ENCODE measurements at regions not wholly inside any gene's neighbourhood (a gene's known extent, or its start where the extent isn't known, plus 50 kb on each side); places are given as distances from the start of the nearest gene placed in this dataset.
"Not testable (repeated sequence)": the region's sequence is repeated elsewhere in the genome, so short reads cannot be mapped to it uniquely, and the experiment has no call there.

DNA sequence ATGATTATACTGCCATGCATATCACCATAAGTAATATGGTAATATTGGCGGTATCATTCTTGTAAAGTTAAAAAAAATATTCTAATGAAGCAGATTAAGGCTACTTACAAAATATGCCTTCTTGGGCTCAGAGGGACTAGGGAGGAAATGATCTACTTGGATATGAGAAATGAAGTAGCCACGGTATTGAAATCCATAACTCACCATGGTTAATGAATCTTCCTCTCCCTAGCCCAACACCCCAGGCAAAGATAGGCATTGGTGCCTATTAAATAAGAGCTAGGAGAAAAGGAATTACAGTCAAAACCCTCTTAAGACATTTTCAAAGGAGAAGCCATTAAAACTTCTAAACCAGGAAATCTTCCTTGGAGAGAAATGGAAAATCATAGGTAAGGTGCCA, 280.5 kb downstream of the TFAP2B start:
- H3K27ac ChIP-seq, result no peak overlapping the region
- H3K36me3 ChIP-seq, result no peaks in the 10 kb centered on the region
- H3K9me3 ChIP-seq (replicated peaks), result no peaks in the 10 kb centered on the region
- no peaks in the 10 kb centered on the region for H3K4me1 ChIP-seq
- H3K4me3 ChIP-seq, result no peak overlapping the region
- DNase-seq, result no peak
- H3K27me3 ChIP-seq, result no peaks in the 10 kb centered on the region

DNA sequence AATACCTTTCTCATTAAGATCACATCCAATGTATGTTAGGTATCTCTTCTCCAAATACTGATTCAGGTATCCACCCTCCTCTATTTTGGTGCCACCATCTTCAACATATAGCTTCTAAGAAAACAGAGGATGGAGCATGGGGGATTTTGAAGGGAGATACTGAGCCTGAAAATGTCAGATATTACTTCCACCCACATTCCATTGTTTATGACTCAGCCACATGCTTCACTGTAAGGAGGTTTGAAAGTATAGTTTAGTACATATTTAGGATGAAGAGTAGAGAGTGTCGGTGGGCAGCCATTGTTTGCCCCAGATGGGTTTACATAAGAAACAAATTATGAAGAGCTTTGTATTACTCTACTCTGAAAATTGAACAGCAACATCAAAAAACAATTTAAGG, 286.7 kb downstream of the TFAP2B start:
- no peak overlapping the region for H3K27ac ChIP-seq
- H3K4me3 ChIP-seq, result no peak overlapping the region
- H3K36me3 ChIP-seq, result no peaks in the 10 kb centered on the region
- H3K27me3 ChIP-seq, result no peaks in the 10 kb centered on the region
- peaks cover 16% of the 10 kb centered on the region for H3K4me1 ChIP-seq
- no peaks in the 10 kb centered on the region for H3K9me3 ChIP-seq (replicated peaks)
- no peak for DNase-seq

DNA sequence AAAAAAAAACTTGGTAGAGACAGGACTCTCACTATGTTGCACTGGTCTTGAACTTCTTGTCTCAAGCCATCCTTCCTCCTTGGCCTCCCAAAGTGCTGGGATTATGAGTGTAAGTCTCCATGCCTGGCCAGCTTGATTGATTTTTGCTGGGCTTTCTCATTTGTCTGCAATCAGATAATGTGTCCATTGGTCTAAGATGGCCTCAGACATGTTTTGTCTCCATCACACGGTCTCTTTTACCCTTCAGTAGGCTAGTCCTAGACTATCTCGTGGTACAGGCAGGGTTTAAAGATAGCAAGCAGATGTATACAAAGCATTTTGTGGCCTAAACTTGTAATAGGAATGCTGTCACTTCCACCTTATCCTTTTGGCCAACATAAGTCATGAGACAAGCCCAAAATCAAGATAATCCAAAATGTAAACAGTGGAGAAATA, 289.1 kb downstream of the TFAP2B start:
- H3K36me3 ChIP-seq, result no peaks in the 10 kb centered on the region
- H3K9me3 ChIP-seq (replicated peaks), result no peaks in the 10 kb centered on the region
- peak in 1 of 2 experiments; percentile 14 for DNase-seq
- H3K4me3 ChIP-seq, result no peak overlapping the region
- no peaks in the 10 kb centered on the region for H3K27me3 ChIP-seq
- peaks cover 16% of the 10 kb centered on the region for H3K4me1 ChIP-seq
- H3K27ac ChIP-seq, result peak overlapping the region; percentile 46; the same call in 1 of the 2 replicates

DNA sequence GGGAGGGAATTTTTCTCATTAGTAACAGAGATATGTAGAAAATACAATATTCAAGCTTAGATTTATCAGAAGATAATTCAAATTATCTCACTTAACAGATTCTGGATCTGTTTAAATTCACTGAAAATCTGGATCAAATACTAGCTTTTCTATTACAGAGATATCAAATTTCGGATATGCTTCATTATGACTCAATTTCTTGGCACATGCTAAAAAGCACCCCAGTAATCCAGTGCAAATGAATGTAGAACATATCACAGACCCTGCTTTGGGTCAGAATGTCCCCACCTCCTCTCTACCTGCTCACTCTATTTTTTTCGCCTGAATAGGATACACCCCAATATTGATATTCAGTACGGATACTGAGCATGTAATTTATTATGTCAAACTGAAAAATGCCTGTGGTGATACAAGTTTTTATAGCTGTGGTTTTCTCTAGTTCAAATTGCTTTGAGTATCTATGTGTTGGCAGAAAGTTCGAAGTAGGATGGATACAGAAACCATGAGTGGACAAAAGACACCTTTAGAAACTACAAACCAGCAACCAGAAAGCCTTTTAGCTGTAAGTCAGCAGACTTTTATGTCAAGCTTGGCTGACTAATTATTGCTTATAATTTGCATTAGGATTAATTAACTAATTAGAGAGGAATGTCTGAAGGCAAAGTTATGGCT, 290.0 kb downstream of the TFAP2B start:
- H3K27ac ChIP-seq, result peak overlapping the region; percentile 46
- DNase-seq, result peak in 1 of 2 experiments; percentile 24
- H3K9me3 ChIP-seq (replicated peaks), result no peaks in the 10 kb centered on the region
- peaks cover 16% of the 10 kb centered on the region for H3K4me1 ChIP-seq
- H3K27me3 ChIP-seq, result no peaks in the 10 kb centered on the region
- no peak overlapping the region for H3K4me3 ChIP-seq
- H3K36me3 ChIP-seq, result no peaks in the 10 kb centered on the region

DNA sequence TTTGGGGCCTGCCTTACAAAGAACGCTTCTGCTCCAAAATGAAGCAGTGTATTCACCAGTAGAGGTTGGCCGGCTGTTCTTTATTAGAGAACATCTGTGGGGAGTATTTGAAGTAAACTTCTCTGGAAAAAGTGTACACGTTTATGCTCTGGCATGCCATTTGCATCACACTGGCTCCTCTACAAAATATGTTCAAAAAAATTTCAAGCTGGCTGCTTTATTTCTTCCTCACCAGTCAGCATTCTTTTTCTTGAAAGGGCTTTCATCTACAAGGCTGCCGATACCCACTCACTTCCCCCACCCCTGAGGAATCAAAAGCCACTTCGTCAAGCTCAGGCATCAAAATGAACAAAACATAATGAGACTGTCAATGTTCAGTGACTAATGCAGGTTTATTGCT, 294.1 kb downstream of the TFAP2B start:
- H3K27me3 ChIP-seq, result no peaks in the 10 kb centered on the region
- H3K4me1 ChIP-seq, result peaks cover 16% of the 10 kb centered on the region
- H3K27ac ChIP-seq, result no peak overlapping the region
- DNase-seq, result no peak
- H3K9me3 ChIP-seq (replicated peaks), result no peaks in the 10 kb centered on the region
- no peak overlapping the region for H3K4me3 ChIP-seq
- no peaks in the 10 kb centered on the region for H3K36me3 ChIP-seq

DNA sequence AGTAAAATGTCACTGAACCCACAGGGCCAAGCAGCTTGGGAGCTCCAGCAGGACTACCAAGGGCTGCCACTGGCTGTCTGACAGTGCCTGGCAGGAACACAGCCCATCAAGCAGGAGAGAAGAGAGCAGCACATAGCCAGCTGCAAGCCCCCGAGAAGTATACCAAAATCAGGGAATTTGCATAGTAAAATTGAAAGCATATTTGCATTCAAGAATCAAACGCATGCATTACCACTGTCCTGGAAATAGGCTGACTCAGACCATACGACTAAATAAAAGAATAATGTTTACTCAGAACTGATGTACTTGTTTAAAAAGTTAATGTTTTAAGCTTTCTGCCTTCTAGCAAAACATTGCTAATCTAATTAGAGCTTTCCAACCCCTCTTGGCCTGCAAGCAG, 298.1 kb downstream of the TFAP2B start:
- Histone ChIP-seq H3K4me1 (no peaks in the 10 kb centered on the region), H3K27ac (no peak overlapping the region), H3K9me3 (replicated peaks) (no peaks in the 10 kb centered on the region), H3K27me3 (no peaks in the 10 kb centered on the region), H3K36me3 (no peaks in the 10 kb centered on the region), H3K4me3 (no peak overlapping the region)
- no peak for DNase-seq

DNA sequence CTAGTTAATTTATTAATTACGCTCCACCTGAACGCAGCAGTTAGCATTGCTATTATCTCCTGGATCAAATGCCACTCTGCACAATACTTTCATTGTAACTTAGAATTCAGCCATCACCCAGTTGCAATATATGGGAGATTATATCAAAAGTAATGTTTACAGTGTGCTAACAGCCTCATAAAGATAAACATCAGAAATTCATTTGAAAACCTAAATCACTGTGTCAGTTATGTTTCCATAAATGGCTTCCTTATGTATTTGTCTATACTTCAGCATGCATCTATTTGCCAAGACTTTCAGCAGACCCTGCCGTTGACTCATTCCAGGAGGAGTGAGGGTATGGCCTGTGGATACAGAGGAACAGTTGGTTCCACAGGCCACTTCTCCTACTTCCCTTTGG, 300.1 kb downstream of the TFAP2B start:
- Histone ChIP-seq H3K27me3 (no peaks in the 10 kb centered on the region), H3K4me3 (no peak overlapping the region), H3K36me3 (no peaks in the 10 kb centered on the region), H3K4me1 (no peaks in the 10 kb centered on the region), H3K27ac (no peak overlapping the region), H3K9me3 (replicated peaks) (no peaks in the 10 kb centered on the region)
- no peak for DNase-seq

DNA sequence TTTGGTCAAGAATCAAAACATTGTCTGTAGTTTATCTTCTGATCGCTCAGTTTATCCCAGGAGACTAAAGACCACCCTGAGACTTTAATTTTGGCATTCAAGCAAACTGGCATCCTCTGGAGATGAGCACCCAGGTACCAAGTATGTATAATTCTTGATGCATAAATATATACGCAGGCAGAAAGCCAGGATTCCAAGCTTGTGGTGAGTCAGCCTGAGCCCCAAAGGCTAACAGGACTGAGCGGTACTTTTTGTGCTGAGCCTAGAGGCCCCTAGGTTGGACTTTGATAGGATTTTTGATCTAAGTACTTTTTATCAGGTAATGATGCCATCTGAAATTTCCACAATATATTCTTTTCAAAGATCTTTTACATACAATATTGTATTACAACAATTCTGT, 301.3 kb downstream of the TFAP2B start:
- Histone ChIP-seq H3K9me3 (replicated peaks) (no peaks in the 10 kb centered on the region), H3K27me3 (no peaks in the 10 kb centered on the region), H3K4me1 (no peaks in the 10 kb centered on the region), H3K27ac (no peak overlapping the region), H3K4me3 (no peak overlapping the region), H3K36me3 (no peaks in the 10 kb centered on the region)
- DNase-seq, result no peak

DNA sequence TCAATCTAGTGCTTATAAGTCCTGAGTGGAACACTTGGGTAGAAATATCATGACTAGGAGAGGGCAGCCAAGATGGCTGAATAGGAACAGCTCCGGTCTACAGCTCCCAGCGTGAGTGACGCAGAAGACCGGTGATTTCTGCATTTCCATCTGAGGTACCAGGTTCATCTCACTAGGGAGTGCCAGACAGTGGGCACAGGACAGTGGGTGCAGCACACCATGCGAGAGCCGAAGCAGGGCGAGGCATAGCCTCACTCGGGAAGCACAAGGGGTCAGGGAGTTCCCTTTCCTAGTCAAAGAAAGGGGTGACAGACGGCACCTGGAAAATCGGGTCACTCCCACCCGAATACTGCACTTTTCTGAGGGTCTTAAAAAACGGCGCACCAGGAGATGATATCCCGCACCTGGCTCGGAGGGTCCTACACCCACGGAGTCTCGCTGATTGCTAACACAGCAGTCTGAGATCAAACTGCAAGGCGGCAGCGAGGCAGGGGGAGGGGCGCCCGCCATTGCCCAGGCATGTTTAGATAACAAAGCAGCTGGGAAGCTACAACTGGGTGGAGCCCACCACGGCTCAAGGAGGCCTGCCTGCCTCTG, 302.8 kb downstream of the TFAP2B start:
- H3K27me3 ChIP-seq; H3K36me3 ChIP-seq; H3K4me3 ChIP-seq; H3K9me3 ChIP-seq (replicated peaks); DNase-seq; H3K4me1 ChIP-seq; H3K27ac ChIP-seq: not testable (repeated sequence)

DNA sequence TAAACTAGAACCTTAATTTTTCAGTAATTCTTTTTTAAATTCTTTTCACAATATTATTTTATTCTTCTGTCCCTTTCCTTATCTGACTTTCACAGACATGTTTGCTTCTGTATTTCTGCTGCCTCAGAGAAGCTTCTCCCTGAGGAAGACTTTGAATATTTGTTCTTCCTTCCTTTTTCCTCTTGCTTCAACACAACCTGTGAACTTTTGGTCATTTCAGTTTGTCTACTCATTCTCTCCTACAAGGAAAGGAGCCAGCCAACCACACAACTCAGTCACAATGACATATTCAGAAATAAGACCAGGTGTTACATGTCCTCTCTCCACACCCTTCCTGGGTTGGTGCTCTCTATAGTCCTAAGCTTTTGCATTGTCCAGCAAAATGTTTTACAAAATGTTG, 310.4 kb downstream of the TFAP2B start:
- DNase-seq, result no peak
- Histone ChIP-seq H3K4me3 (no peak overlapping the region), H3K4me1 (no peaks in the 10 kb centered on the region), H3K27ac (no peak overlapping the region), H3K36me3 (no peaks in the 10 kb centered on the region), H3K9me3 (replicated peaks) (no peaks in the 10 kb centered on the region), H3K27me3 (no peaks in the 10 kb centered on the region)

DNA sequence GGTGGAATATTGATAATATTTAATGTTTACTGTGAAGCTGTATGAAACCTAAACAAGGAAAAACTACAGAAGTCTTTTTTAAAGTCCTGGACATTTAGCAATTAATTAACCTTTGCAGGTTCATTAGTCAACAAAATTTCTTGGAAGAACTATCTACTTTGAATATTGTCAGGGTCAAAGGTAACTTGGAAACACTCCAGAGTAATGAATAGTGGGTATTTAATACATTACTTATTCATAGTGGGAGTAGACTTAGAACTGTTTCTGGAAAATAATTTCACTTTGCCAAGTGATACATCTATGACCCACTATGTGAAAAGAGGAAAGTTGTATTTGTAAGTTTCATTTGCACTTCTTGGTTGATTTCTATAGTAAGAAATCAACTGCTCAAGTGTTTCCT, 319.1 kb downstream of the TFAP2B start:
- H3K27ac ChIP-seq, result no peak overlapping the region
- DNase-seq, result no peak
- no peaks in the 10 kb centered on the region for H3K9me3 ChIP-seq (replicated peaks)
- no peaks in the 10 kb centered on the region for H3K27me3 ChIP-seq
- H3K36me3 ChIP-seq, result no peaks in the 10 kb centered on the region
- no peaks in the 10 kb centered on the region for H3K4me1 ChIP-seq
- no peak overlapping the region for H3K4me3 ChIP-seq

DNA sequence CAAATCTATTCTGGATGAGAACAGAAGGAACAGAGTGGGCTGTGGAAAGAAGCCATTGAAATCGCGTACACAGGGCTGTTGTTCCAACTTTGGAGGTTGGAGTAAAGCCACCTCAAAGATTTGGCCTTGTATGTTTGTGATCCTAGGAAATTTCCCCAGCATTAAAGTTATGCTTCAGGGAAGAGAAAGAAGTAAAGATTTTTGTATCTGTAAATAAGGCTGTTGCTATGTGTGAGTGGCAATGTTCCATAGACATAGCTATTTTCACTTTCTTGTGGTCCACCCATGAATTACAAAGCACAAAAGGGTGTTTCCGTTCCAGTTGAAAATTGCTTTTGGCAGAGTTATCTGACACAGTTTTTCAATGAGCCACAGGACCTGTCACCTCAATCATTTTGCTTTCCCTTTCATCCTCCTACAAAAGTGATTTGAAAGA, 321.3 kb downstream of the TFAP2B start:
- Histone ChIP-seq H3K4me3 (no peak overlapping the region), H3K9me3 (replicated peaks) (no peaks in the 10 kb centered on the region), H3K27ac (no peak overlapping the region), H3K27me3 (no peaks in the 10 kb centered on the region), H3K4me1 (no peaks in the 10 kb centered on the region), H3K36me3 (no peaks in the 10 kb centered on the region)
- no peak for DNase-seq

DNA sequence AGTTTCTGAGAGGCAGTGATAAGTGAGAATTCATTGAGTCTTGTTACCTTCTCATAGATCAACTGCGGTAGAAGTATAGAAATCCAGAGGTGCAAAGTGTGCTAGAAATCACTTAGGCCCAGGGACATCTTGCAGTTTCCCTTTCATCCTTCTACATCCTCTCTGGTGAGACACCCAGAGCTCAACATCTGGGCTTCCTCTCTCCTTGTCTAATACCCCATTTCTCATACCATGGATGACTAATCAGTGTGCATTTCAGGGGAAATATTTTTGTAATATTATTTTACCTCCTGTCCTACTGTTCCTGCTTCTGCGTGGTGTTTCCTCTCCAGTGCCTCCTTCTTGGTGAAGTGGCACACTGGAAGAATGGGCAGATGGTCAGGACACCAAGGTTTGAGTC, 322.4 kb downstream of the TFAP2B start:
- Histone ChIP-seq H3K4me1 (no peaks in the 10 kb centered on the region), H3K27ac (no peak overlapping the region), H3K27me3 (no peaks in the 10 kb centered on the region), H3K4me3 (no peak overlapping the region), H3K36me3 (no peaks in the 10 kb centered on the region), H3K9me3 (replicated peaks) (no peaks in the 10 kb centered on the region)
- DNase-seq, result no peak

DNA sequence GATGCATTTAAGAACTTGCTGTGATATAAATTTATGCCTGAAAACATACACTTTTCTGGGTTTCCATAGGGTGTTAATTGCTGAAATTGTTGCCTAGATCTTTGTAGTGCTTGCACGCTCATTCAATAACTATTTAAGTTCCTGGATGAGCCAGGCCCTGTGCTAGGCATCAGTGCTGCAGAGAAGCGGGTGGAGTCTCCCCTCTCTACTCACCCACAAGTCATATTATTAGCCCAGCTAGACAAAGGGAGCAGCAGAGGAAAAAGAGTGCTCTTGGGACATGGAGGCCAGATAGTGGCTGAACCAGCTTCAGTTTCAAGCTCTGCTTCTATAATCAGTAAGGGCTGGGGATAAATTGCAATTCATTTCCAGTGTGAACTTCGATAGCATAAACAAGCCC, 329.1 kb downstream of the TFAP2B start:
- Histone ChIP-seq H3K36me3 (no peaks in the 10 kb centered on the region), H3K9me3 (replicated peaks) (no peaks in the 10 kb centered on the region), H3K4me3 (no peak overlapping the region), H3K27me3 (no peaks in the 10 kb centered on the region), H3K4me1 (peaks cover 9% of the 10 kb centered on the region), H3K27ac (no peak overlapping the region)
- no peak for DNase-seq

DNA sequence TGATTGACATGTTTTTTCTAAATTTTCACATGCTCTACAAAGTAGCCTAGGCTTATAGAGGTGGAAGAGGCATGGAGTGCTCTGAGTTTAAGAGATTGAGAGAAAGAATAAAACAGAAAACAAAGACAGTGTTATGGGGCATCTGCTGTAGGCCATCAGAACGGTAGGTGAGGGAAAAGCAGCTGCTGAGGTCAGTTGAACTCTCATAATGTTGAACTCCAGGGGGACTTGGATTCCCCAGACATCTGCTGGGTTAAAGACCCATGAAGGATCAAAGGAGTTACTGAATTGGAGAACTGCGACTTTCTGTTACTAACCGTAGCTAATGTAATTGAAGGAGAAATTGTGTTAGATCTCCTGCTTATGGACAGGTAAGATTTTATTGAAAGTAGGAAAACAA, 333.9 kb downstream of the TFAP2B start:
- H3K9me3 ChIP-seq (replicated peaks), result no peaks in the 10 kb centered on the region
- H3K27ac ChIP-seq, result peak overlapping the region; percentile 93
- H3K27me3 ChIP-seq, result no peaks in the 10 kb centered on the region
- no peak overlapping the region for H3K4me3 ChIP-seq
- peak; percentile 84 to 94 for DNase-seq
- H3K4me1 ChIP-seq, result peaks cover 28% of the 10 kb centered on the region
- no peaks in the 10 kb centered on the region for H3K36me3 ChIP-seq

DNA sequence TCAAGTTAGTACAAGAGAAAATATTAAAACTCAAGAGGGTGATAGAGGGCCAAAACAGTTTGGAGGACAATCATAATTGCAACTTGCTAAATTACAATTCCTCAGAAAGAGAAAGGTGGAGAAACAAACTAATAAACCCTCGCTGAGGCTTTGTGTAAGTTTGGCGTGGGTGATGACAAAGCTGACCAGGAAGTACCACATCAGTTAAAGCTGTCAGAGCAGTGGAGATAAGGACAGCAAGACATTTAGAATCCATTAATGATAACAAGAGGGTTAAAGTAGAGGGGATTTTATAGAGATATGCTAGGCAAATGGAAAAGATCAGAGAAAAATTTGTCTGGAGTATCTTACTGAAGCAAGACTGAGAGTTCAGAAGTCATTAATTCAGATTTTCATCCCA, 334.4 kb downstream of the TFAP2B start:
- no peaks in the 10 kb centered on the region for H3K27me3 ChIP-seq
- H3K9me3 ChIP-seq (replicated peaks), result no peaks in the 10 kb centered on the region
- DNase-seq, result no peak
- no peak overlapping the region for H3K4me3 ChIP-seq
- H3K36me3 ChIP-seq, result no peaks in the 10 kb centered on the region
- H3K4me1 ChIP-seq, result peaks cover 28% of the 10 kb centered on the region
- H3K27ac ChIP-seq, result peak overlapping the region; percentile 93
